SK-N-SH treated with all-trans-retinoic acid at 6 μM for 48 hours (cell line): ENCODE measurements at regions not wholly inside any gene's neighbourhood (a gene's known extent, or its start where the extent isn't known, plus 50 kb on each side); places are given as distances from the start of the nearest gene placed in this dataset.

ENCODE experiments used
- ARNTL ChIP-seq: fragments of 450-650 bp; formaldehyde crosslinking; IDR thresholded peaks from 2 replicates; pipeline ENCODE4 v1.5.0; 2020; ENCODE audit warnings: low read depth, mild to moderate bottlenecking, moderate library complexity, borderline replicate concordance
- CREB5 ChIP-seq: fragments of 250-450 bp; sonication (Bioruptor Pico); IDR thresholded peaks from 2 replicates; pipeline ENCODE4 v1.5.1; 2020; ENCODE audit warnings: low read depth, mild to moderate bottlenecking, moderate library complexity
- CSDC2 ChIP-seq: fragments of 250-450 bp; sonication (Bioruptor Pico); IDR thresholded peaks from 2 replicates; pipeline ENCODE4 v1.5.0; 2020; ENCODE audit warnings: mild to moderate bottlenecking, moderate library complexity
- CSRNP3 ChIP-seq: fragments of 250-450 bp; sonication (Bioruptor Pico); IDR thresholded peaks from 2 replicates; pipeline ENCODE4 v1.5.1; 2021; ENCODE audit warnings: mild to moderate bottlenecking, moderate library complexity
- ESRRG ChIP-seq: fragments of 250-450 bp; sonication (Bioruptor Pico); IDR thresholded peaks from 2 replicates; pipeline ENCODE4 v1.6.1; 2021; ENCODE audit warnings: mild to moderate bottlenecking
- SNAI2 ChIP-seq: fragments of 250-450 bp; sonication (Bioruptor Pico); IDR thresholded peaks from 2 replicates; pipeline ENCODE4 v1.5.0; 2020; ENCODE audit warnings: mild to moderate bottlenecking, moderate library complexity
- TOX ChIP-seq: fragments of 250-450 bp; sonication (Bioruptor Pico); IDR thresholded peaks from 2 replicates; pipeline ENCODE4 v1.8.0; 2021; ENCODE audit warnings: mild to moderate bottlenecking, moderate library complexity, borderline replicate concordance

GRCh38 chr20:56761393-56761792 lies 132.3 kb downstream of the TFAP2C start:
- TF ChIP-seq TOX (CRISPR knock-in tag) (no peak), CSRNP3 (no peak), CSDC2 (CRISPR knock-in tag) (no peak), CREB5 (CRISPR knock-in tag) (no peak), ARNTL (CRISPR knock-in tag) (no peak), SNAI2 (no peak), ESRRG (CRISPR knock-in tag) (no peak)
